ENCODE measurements at regions not wholly inside any gene's neighbourhood (a gene's known extent, or its start where the extent isn't known, plus 50 kb on each side); places are given as distances from the start of the nearest gene placed in this dataset.

GRCh38 chr14:37858733-37859132 is 263.3 kb downstream of the TTC6 start (continued):
- TF ChIP-seq IKZF4 (CRISPR knock-in tag; IDR thresholded peaks at IDR 0.05; ENCODE audit: borderline replicate concordance, low read depth, not compliant biosample characterization) = no peak

- Histone ChIP-seq H3K9ac (ENCODE audit: insufficient read depth, low read depth, low read length) (no peak overlapping the region), H3K79me2 (ENCODE audit: insufficient read depth, low read length) (no peaks in the 10 kb centered on the region), H4K20me1 (ENCODE audit: insufficient read depth, low read length) (no peaks in the 10 kb centered on the region), H3K9me3 (ENCODE audit: low read length) (no peaks in the 10 kb centered on the region), H3K27me3 (ENCODE audit: control insufficient read depth in 1 of 2, insufficient read depth in 2 of 2, low read length in 2 of 2) (no peaks in the 10 kb centered on the region), H3K4me2 (ENCODE audit: low read depth, low read length) (no peak overlapping the region), H2AFZ (ENCODE audit: low read length) (no peak overlapping the region), H3K36me3 (replicated peaks in 1 of 2; ENCODE audit: control insufficient read depth in 1 of 2, insufficient read depth in 2 of 2, low read length in 2 of 2) (no peaks in the 10 kb centered on the region), H3K4me3 (replicated peaks in 1 of 3; ENCODE audit: insufficient read depth in 1 of 3, low read depth in 2 of 3, low read length in 3 of 3) (no peak overlapping the region; a peak in 1 of 6 replicates), H3K27ac (ENCODE audit: extremely low read length, insufficient read depth, low read length) (no peak overlapping the region), H3K4me1 (ENCODE audit: insufficient read depth, low read length) (peaks cover 34% of the 10 kb centered on the region)
- BruUV-seq (replicated peaks) = no TSS peak
- DNase-seq (ENCODE audit: low spot score) (no peak), FAIRE-seq (no peak), ATAC-seq (peak; percentile 21; the same call in 2 of the 3 replicates)
- ChIA-PET CTCF (ENCODE audit: low intra/inter-chr PET ratio, low total read pairs) (no interaction called here), POLR2A (interaction anchor here (1.0 kb wide), 1 partner anchor 10 kb away, joined by 3 read pairs; no protein-coding TSS in a partner anchor)
- in situ Hi-C loops (cut with HindIII; ENCODE audit: extremely low pct_ligation_motif_present, low pct_unique_long_range_greater_than_20kb) (no loop called here), intact Hi-C loops (cut with micrococcal nuclease; ENCODE audit: unreplicated experiment) (no loop called here)
- 76% methylated on average over 3 of the region's 3 CpGs for WGBS (ENCODE audit: low lambda C conversion rate)
- TF ChIP-seq AGO2 (optimal IDR thresholded peaks at IDR 0.05; ENCODE audit: low read depth, low read length) = no peak
- 0 out of 2 replicates have a peak, but pooled peaks have one; percentile 2 for TF ChIP-seq PPARG (CRISPR knock-in tag; conservative IDR thresholded peaks at IDR 0.05)
- no peak for TF ChIP-seq ARNTL (CRISPR knock-in tag; IDR thresholded peaks at IDR 0.05)
- no peak for TF ChIP-seq LRRFIP1 (CRISPR knock-in tag; conservative IDR thresholded peaks at IDR 0.05)
- TF ChIP-seq TEAD2 (CRISPR knock-in tag; IDR thresholded peaks at IDR 0.05) = no peak
- TF ChIP-seq POGK (CRISPR knock-in tag; conservative IDR thresholded peaks at IDR 0.05) = peak; percentile 65
- TF ChIP-seq GATAD2A (CRISPR knock-in tag; IDR thresholded peaks at IDR 0.05) = 0 out of 2 replicates have a peak, but pooled peaks have one; percentile 29
- TF ChIP-seq NCOA1 (CRISPR knock-in tag; IDR thresholded peaks at IDR 0.05) = peak; percentile 88; the same call in 1 of the 2 replicates
- no peak for TF ChIP-seq PLRG1 (conservative IDR thresholded peaks at IDR 0.05)
- TF ChIP-seq CC2D1A (CRISPR knock-in tag; IDR thresholded peaks at IDR 0.05) = no peak
- TF ChIP-seq SOX13 (IDR thresholded peaks at IDR 0.05) = no peak
- no peak for TF ChIP-seq SOX13 (CRISPR knock-in tag; conservative IDR thresholded peaks at IDR 0.05 in 1 of 2, IDR thresholded peaks at IDR 0.05 in 1 of 2)
- 0 out of 2 replicates have a peak, but pooled peaks have one; percentile 8 for TF ChIP-seq TSC22D2 (CRISPR knock-in tag; IDR thresholded peaks at IDR 0.05; ENCODE audit: borderline replicate concordance)
- TF ChIP-seq ZEB1 (IDR thresholded peaks at IDR 0.05; ENCODE audit: insufficient replicate concordance, low read depth) = no peak
- TF ChIP-seq ZBTB37 (CRISPR knock-in tag; IDR thresholded peaks at IDR 0.05) = no peak
- TF ChIP-seq ZNF556 (CRISPR knock-in tag; IDR thresholded peaks at IDR 0.05; ENCODE audit: borderline replicate concordance) = no peak
- peak; percentile 69 for TF ChIP-seq ZMYM4 (CRISPR knock-in tag; IDR thresholded peaks at IDR 0.05)
- TF ChIP-seq HHEX (CRISPR knock-in tag; IDR thresholded peaks at IDR 0.05) = peak; percentile 16; the same call in 1 of the 2 replicates
- no peak for TF ChIP-seq ZFP82 (CRISPR knock-in tag; IDR thresholded peaks at IDR 0.05; ENCODE audit: borderline replicate concordance)
These were observed 263.7 kb downstream of the TTC6 start for GRCh38 chr14:37859177-37859576.
